Lower lobe of right lung (tissue), 2 donors: ENCODE measurements at regions not wholly inside any gene's neighbourhood (a gene's known extent, or its start where the extent isn't known, plus 50 kb on each side); places are given as distances from the start of the nearest gene placed in this dataset.

Source experiments
- ATAC-seq, 2 donors: fragments of 200-7000 bp; cut with Tn5 transposase; one replicate each; pipeline ENCODE4 v1.9.1; 2020 to 2022; ENCODE audit warnings: mild to moderate bottlenecking in 2 of 2, moderate library complexity in 2 of 2
- DNase-seq: peaks from one replicate; pipeline ENCODE4 v3.0.0-alpha.2; 2020
- H3K27ac ChIP-seq: fragments of 200-600 bp; one replicate; pipeline ENCODE4 v1.8.0; 2022
- H3K27me3 ChIP-seq: fragments of 200-600 bp; one replicate; pipeline ENCODE4 v1.8.0; 2022; ENCODE audit warnings: low read depth
- H3K36me3 ChIP-seq: fragments of 200-600 bp; one replicate; pipeline ENCODE4 v1.8.0; 2022; ENCODE audit warnings: mild to moderate bottlenecking
- H3K4me1 ChIP-seq: fragments of 200-600 bp; one replicate; pipeline ENCODE4 v1.8.0; 2022
- H3K4me3 ChIP-seq: fragments of 200-600 bp; one replicate; pipeline ENCODE4 v1.8.0; 2022; ENCODE audit warnings: mild to moderate bottlenecking
- H3K9me3 ChIP-seq: fragments of 200-600 bp; one replicate; pipeline ENCODE4 v1.8.0; 2022
- intact Hi-C: fragments of 100-400 bp; cut with DNase I; formaldehyde crosslinking; loops from one replicate; pipeline ENCODE4 v1.11.0; 2022
- TF ChIP-seq, protein P1 (sequence below): fragments of 200-600 bp; IDR thresholded peaks from one replicate; pipeline ENCODE4 v1.8.0; 2022; ENCODE audit warnings: antibody characterized with exemption, mild to moderate bottlenecking
- donor health status: DM: no; HTN: yes; CAD: no; lungs with severe emphysema.

DNA sequence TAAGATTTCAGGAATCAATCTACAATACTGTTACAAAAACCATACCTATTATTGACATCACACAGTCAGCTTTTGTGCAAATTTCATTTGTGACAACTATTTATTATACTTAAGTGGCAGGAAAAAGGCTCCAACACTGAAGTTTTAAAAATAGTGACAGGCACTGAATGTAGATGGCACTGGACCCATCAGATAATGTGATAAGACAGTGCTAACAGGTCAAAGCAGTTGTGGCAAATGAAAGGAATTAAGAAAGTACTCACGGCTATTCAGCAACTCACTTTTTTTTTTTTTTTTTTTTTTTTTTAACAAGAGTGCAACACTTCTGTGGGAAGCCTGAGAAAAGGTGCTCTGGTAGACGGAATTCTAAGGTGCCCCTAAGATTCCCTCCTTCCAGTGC, 115.0 kb upstream of the MEF2C start:
- no peaks in the 10 kb centered on the region for H3K9me3 ChIP-seq
- H3K27me3 ChIP-seq = no peaks in the 10 kb centered on the region
- H3K4me3 ChIP-seq = no peak overlapping the region
- DNase-seq (no peak), ATAC-seq (no peak)
- no peaks in the 10 kb centered on the region for H3K4me1 ChIP-seq
- intact Hi-C loops = no loop called here
- no peak overlapping the region for H3K27ac ChIP-seq
- H3K36me3 ChIP-seq = no peaks in the 10 kb centered on the region
- TF ChIP-seq, protein P1, sequence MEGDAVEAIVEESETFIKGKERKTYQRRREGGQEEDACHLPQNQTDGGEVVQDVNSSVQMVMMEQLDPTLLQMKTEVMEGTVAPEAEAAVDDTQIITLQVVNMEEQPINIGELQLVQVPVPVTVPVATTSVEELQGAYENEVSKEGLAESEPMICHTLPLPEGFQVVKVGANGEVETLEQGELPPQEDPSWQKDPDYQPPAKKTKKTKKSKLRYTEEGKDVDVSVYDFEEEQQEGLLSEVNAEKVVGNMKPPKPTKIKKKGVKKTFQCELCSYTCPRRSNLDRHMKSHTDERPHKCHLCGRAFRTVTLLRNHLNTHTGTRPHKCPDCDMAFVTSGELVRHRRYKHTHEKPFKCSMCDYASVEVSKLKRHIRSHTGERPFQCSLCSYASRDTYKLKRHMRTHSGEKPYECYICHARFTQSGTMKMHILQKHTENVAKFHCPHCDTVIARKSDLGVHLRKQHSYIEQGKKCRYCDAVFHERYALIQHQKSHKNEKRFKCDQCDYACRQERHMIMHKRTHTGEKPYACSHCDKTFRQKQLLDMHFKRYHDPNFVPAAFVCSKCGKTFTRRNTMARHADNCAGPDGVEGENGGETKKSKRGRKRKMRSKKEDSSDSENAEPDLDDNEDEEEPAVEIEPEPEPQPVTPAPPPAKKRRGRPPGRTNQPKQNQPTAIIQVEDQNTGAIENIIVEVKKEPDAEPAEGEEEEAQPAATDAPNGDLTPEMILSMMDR = no peak

DNA sequence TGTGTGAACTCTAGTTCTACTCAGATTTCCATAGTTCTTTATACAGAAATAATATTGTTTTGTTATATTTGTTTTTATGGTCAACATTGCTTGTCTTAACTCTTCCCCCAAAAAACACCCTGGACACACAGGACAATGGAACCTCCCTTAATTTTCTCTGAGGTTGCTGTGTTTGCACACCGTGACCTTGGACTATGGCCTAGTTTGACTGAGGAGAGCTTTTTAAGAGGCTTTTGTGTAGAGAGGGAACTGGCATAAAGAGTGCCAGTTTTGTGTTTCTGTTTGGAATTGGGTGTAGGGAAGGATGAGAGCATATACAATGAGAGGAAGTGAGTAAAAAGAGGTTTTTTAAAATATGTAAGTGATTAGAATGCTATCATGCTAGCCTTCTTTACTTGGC, 101.1 kb upstream of the MEF2C start:
- H3K9me3 ChIP-seq = no peaks in the 10 kb centered on the region
- H3K27ac ChIP-seq = no peak overlapping the region
- intact Hi-C loops = no loop called here
- no peak for ATAC-seq
- TF ChIP-seq, protein P1 = no peak
- DNase-seq = no peak
- no peak overlapping the region for H3K4me3 ChIP-seq
- H3K4me1 ChIP-seq = no peaks in the 10 kb centered on the region
- no peaks in the 10 kb centered on the region for H3K27me3 ChIP-seq
- no peaks in the 10 kb centered on the region for H3K36me3 ChIP-seq

DNA sequence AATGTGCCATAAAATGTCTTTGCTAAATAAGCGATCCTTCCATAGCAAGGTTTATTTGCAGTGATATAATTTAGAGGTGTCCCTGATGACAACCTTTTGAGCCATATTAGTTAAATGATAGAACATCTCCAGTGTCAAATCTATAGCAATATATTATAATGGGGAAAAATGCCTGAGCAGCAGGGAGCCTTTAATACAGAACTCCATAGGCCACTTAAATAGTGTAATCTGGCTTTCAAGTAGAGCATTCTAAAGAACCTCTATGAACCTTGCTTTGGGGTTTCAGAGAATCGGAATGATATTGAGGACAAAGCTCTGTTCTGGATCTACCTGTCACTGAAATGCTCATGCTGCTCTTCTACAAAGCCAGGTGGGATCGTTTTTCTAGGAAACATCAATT, 96.7 kb upstream of the MEF2C start:
- TF ChIP-seq, protein P1 = no peak
- H3K27me3 ChIP-seq = no peaks in the 10 kb centered on the region
- intact Hi-C loops = no loop called here
- DNase-seq (no peak), ATAC-seq (no peak)
- no peak overlapping the region for H3K4me3 ChIP-seq
- no peaks in the 10 kb centered on the region for H3K9me3 ChIP-seq
- H3K4me1 ChIP-seq = no peaks in the 10 kb centered on the region
- no peak overlapping the region for H3K27ac ChIP-seq
- H3K36me3 ChIP-seq = no peaks in the 10 kb centered on the region

DNA sequence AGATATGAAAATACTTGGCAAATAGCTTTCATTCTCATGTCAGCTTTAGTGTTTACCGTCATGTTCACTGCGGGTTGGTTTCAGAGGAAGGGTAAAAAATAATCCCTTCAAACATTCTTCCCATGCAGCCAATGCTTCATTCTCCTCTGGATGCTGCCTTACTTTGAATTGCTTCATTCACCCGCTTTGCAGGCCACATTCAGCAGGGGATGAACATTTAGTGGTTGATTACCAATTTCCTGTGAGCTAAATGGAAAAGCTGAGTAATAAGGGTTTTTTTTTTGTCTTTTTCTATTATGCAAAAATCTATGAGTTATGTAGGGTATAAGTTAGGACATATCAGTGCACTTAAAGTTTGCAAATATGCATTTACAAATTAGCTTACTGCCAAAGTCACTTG, 96.3 kb upstream of the MEF2C start:
- Histone ChIP-seq H3K27ac (no peak overlapping the region), H3K36me3 (no peaks in the 10 kb centered on the region), H3K4me1 (no peaks in the 10 kb centered on the region), H3K9me3 (no peaks in the 10 kb centered on the region), H3K4me3 (no peak overlapping the region), H3K27me3 (no peaks in the 10 kb centered on the region)
- no peak for DNase-seq
- intact Hi-C loops = no loop called here
- no peak for ATAC-seq
- TF ChIP-seq, protein P1 = no peak

DNA sequence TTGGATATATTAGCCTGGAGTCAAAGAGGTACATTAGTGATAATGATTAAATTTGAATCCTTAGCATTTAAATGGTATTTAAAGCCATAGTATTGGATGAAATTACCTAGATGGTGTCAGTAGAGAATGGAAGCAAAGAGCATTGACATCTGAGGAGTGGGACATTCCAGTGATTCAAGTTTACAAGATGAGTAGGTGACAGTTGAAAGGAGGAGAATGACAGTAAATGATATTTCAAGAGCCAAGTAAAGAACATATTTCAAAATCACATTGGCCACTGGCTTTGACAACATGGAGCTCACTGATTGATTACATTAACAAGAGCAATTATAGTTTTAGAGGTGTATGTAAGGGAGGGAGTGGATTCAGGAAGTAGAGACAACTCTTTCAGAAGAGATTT, 93.9 kb upstream of the MEF2C start:
- no peaks in the 10 kb centered on the region for H3K36me3 ChIP-seq
- TF ChIP-seq, protein P1 = no peak
- no peaks in the 10 kb centered on the region for H3K9me3 ChIP-seq
- H3K27ac ChIP-seq = no peak overlapping the region
- H3K27me3 ChIP-seq = no peaks in the 10 kb centered on the region
- no peak overlapping the region for H3K4me3 ChIP-seq
- ATAC-seq = no peak
- intact Hi-C loops = no loop called here
- DNase-seq = no peak
- H3K4me1 ChIP-seq = no peaks in the 10 kb centered on the region
